ENCODE measurements at regions not wholly inside any gene's neighbourhood (a gene's known extent, or its start where the extent isn't known, plus 50 kb on each side); places are given as distances from the start of the nearest gene placed in this dataset.
A peak's percentile ranks its signal among the peaks of the same experiment; 100 is the strongest.

DNA sequence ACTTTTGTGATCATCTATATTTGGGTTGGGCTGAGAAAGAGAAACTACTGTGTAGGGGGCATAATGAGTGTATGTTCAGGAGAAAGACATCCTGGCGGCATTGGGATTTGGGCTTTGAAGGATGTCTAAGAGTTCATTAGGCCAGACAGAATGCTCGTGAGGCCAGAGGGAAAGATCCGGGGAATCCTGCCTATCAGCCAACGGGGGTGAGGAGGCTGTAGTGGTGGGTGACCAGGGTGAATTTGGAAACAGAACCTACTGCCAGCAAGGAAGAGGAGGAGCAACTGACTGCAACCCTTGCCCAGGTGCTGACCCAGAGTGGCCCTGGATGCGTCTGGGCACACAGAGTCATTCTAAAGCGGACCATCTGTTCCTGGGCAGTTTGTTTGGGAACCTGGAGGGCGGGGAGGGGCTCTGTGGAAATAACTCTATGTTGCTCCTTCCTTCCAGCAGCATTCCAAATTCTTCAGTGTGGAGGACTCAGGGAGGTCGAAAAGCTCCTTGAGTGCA lies 56.9 kb upstream of the ECE1 start:
- intact Hi-C loops (cut with micrococcal nuclease; ENCODE audit: unreplicated experiment), result no loop called here
- no TSS peak for BruUV-seq (replicated peaks)
- H3K36me3 Mint-ChIP-seq (ENCODE audit: insufficient read depth, unreplicated experiment), result no peaks in the 10 kb centered on the region
- Histone ChIP-seq H3K27me3 (replicated peaks; ENCODE audit: control insufficient read depth, insufficient read depth, low read length) (no peaks in the 10 kb centered on the region), H3K4me3 (ENCODE audit: low read depth, low read length) (no peak overlapping the region), H3K36me3 (ENCODE audit: control insufficient read depth, insufficient read depth, low read length) (no peaks in the 10 kb centered on the region), H3K9me3 (no peaks in the 10 kb centered on the region), H3K4me1 (no peaks in the 10 kb centered on the region)
- no peak overlapping the region for H3K27ac Mint-ChIP-seq (ENCODE audit: unreplicated experiment)
- no peak overlapping the region for H3K4me3 Mint-ChIP-seq (ENCODE audit: unreplicated experiment)
- TF ChIP-seq, protein P1, sequence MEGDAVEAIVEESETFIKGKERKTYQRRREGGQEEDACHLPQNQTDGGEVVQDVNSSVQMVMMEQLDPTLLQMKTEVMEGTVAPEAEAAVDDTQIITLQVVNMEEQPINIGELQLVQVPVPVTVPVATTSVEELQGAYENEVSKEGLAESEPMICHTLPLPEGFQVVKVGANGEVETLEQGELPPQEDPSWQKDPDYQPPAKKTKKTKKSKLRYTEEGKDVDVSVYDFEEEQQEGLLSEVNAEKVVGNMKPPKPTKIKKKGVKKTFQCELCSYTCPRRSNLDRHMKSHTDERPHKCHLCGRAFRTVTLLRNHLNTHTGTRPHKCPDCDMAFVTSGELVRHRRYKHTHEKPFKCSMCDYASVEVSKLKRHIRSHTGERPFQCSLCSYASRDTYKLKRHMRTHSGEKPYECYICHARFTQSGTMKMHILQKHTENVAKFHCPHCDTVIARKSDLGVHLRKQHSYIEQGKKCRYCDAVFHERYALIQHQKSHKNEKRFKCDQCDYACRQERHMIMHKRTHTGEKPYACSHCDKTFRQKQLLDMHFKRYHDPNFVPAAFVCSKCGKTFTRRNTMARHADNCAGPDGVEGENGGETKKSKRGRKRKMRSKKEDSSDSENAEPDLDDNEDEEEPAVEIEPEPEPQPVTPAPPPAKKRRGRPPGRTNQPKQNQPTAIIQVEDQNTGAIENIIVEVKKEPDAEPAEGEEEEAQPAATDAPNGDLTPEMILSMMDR (IDR thresholded peaks at IDR 0.05; ENCODE audit: insufficient read depth in 1 of 2, low read depth in 1 of 2, low read length in 1 of 2, severe bottlenecking in 1 of 2, unreplicated experiment in 1 of 2), result no peak
- H3K4me1 Mint-ChIP-seq (ENCODE audit: low read depth, unreplicated experiment), result peaks cover 7% of the 10 kb centered on the region
- H3K27me3 Mint-ChIP-seq (ENCODE audit: insufficient read depth, unreplicated experiment), result no peaks in the 10 kb centered on the region
- ChIA-PET POLR2A (no interaction called here), CTCF (no interaction called here)
- DNase-seq, result no peak
- no peaks in the 10 kb centered on the region for H3K9me3 Mint-ChIP-seq (ENCODE audit: unreplicated experiment)

DNA sequence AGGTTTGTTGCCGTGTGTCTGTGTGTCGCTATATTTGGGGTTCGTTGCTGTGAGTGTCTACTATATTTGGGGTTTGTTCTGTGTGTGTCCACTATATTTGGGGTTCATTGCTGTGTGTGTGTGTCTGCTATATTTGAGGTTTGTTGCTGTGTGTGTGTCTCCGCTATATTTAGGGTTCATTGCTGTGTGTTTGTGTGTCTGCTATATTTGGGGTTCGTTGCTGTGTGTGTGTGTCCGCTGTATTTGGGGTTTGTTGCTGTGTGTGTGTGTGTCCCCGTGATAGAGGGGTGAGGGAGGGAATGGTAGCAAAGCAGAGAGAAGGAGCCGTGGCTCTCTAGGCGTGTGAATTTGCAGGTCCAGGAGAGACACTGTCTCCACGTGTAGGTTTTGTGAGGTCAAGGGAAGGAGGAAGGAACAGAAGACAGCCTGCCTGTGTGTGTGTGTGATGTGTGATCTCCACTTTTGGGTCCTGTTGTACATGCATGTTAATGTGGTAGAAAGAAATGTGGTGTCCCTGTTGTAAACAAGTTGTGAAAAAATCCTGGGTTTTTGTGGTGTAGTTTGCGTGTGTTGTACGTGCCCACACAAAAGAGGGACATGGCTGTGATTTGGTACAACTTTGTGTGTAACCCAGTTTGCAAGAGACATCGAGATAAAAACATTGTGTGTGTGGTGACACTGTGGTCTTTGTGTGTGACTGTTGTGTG lies 56.3 kb upstream of the ECE1 start:
- peaks cover 7% of the 10 kb centered on the region for H3K4me1 Mint-ChIP-seq (ENCODE audit: low read depth, unreplicated experiment)
- TF ChIP-seq, protein P1 (IDR thresholded peaks at IDR 0.05; ENCODE audit: insufficient read depth in 1 of 2, low read depth in 1 of 2, low read length in 1 of 2, severe bottlenecking in 1 of 2, unreplicated experiment in 1 of 2), result no peak
- no peak overlapping the region for H3K4me3 Mint-ChIP-seq (ENCODE audit: unreplicated experiment)
- intact Hi-C loops (cut with micrococcal nuclease; ENCODE audit: unreplicated experiment), result no loop called here
- peak overlapping the region; percentile 53 for H3K4me3 ChIP-seq (ENCODE audit: low read depth, low read length)
- no peaks in the 10 kb centered on the region for H3K36me3 Mint-ChIP-seq (ENCODE audit: insufficient read depth, unreplicated experiment)
- H3K36me3 ChIP-seq (ENCODE audit: control insufficient read depth, insufficient read depth, low read length), result no peaks in the 10 kb centered on the region
- H3K27me3 Mint-ChIP-seq (ENCODE audit: insufficient read depth, unreplicated experiment), result no peaks in the 10 kb centered on the region
- no peaks in the 10 kb centered on the region for H3K27me3 ChIP-seq (replicated peaks; ENCODE audit: control insufficient read depth, insufficient read depth, low read length)
- no peaks in the 10 kb centered on the region for H3K4me1 ChIP-seq
- BruUV-seq (replicated peaks), result TSS peak; percentile 47
- POLR2A ChIA-PET, result interaction anchor here (1.4 kb wide), 1 partner anchor 95 kb away, joined by 7 read pairs; no protein-coding TSS in a partner anchor
- H3K9me3 ChIP-seq, result no peaks in the 10 kb centered on the region
- CTCF ChIA-PET, result no interaction called here
- DNase-seq, result no peak
- no peaks in the 10 kb centered on the region for H3K9me3 Mint-ChIP-seq (ENCODE audit: unreplicated experiment)
- no peak overlapping the region for H3K27ac Mint-ChIP-seq (ENCODE audit: unreplicated experiment)

DNA sequence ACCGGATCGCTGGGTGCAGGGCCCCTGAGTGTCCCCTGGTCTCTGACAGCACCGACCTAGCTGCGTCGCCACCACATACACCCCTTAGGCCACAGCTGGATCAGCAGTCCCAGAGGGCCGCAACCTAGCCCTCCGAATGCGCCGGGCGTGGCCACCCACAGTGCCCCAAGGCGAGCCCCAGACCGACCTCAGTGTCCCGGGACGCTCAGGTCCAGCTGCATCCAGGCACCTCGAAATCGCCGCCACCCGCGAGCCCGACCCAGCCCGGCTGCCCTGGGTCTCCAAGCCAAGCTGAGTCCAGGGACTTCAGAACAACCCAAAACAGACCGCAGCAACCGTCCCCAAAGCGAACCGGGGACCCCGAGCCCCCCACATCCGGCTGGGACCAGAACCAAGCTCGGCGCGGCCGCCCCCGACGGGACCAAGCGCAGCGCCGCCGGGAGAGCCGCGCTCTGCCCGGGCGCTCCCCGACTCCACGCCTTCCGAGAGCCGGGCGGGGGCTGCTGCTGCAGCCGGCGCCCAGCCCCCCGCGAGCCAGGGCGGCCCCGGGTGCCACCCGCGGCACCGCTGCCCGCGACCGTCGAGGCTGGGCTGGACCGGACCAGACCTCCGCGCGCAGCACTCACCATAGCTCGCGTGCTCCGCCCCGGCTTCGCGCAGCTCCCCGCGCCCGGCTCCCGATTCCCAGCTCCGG lies 54.6 kb upstream of the ECE1 start:
- Mint-ChIP-seq H3K27ac (ENCODE audit: unreplicated experiment) (no peak overlapping the region), H3K4me3 (ENCODE audit: unreplicated experiment) (no peak overlapping the region), H3K9me3 (ENCODE audit: unreplicated experiment) (no peaks in the 10 kb centered on the region)

More for the DNA sequence above, 54.6 kb upstream of the ECE1 start:
- CTCF ChIA-PET, result interaction anchor here (0.6 to 1.5 kb wide), 8 partner anchors 14 to 633 kb away, joined by 3 to 12 read pairs (median 4); no protein-coding TSS in a partner anchor
- no peaks in the 10 kb centered on the region for H3K36me3 Mint-ChIP-seq (ENCODE audit: insufficient read depth, unreplicated experiment)
- H3K4me3 ChIP-seq (ENCODE audit: low read depth, low read length), result peak overlapping the region; percentile 84
- no peaks in the 10 kb centered on the region for H3K9me3 ChIP-seq
- H3K27me3 ChIP-seq (replicated peaks; ENCODE audit: control insufficient read depth, insufficient read depth, low read length), result no peaks in the 10 kb centered on the region
- 0 out of 2 replicates have a peak, but pooled peaks cover 3% of the 10 kb centered on the region for H3K36me3 ChIP-seq (ENCODE audit: control insufficient read depth, insufficient read depth, low read length)
- H3K4me1 ChIP-seq, result no peaks in the 10 kb centered on the region
- POLR2A ChIA-PET, result interaction anchor here (0.6 to 1.4 kb wide), 6 partner anchors 54 to 580 kb away, joined by 3 to 7 read pairs (median 3); partner anchors contain the start of gene ECE1
- DNase-seq, result peak in 1 of 2 experiments; percentile 25
- no TSS peak for BruUV-seq (replicated peaks)
- intact Hi-C loops (cut with micrococcal nuclease; ENCODE audit: unreplicated experiment), result loop anchor here (1.0 kb wide), 1 partner anchor 16 kb away; no protein-coding TSS in a partner anchor
- TF ChIP-seq, protein P1 (IDR thresholded peaks at IDR 0.05; ENCODE audit: insufficient read depth in 1 of 2, low read depth in 1 of 2, low read length in 1 of 2, severe bottlenecking in 1 of 2, unreplicated experiment in 1 of 2), result no peak
- H3K27me3 Mint-ChIP-seq (ENCODE audit: insufficient read depth, unreplicated experiment), result no peaks in the 10 kb centered on the region
- peaks cover 13% of the 10 kb centered on the region for H3K4me1 Mint-ChIP-seq (ENCODE audit: low read depth, unreplicated experiment)
